PC-3 (cell line): ENCODE measurements at regions not wholly inside any gene's neighbourhood (a gene's known extent, or its start where the extent isn't known, plus 50 kb on each side); places are given as distances from the start of the nearest gene placed in this dataset.

Experiments
- ATAC-seq: fragments of 200-7000 bp; cut with Tn5 transposase; 2 replicates; pipeline ENCODE4 v1.9.1; 2020; ENCODE audit warnings: mild to moderate bottlenecking, moderate library complexity
- BruUV-seq: library from RNA; stranded (reverse); fragments of 400-500 nt; replicated peaks from 2 replicates; lab custom pipeline; 2021; lab: Mats Ljungman, UMichigan
- CTCF ChIA-PET: fragments of 300-600 bp; sonication (Branson Sonifier 250); formaldehyde crosslinking; loops from one replicate; lab custom pipeline; 2022; ENCODE audit warnings: antibody characterized with exemption; lab: Charles Lee
- POLR2A ChIA-PET: fragments of 300-600 bp; sonication (Branson Sonifier 250); formaldehyde crosslinking; loops from one replicate; lab custom pipeline; 2022; ENCODE audit warnings: antibody characterized with exemption; ENCODE audit not compliant: unreplicated experiment; lab: Charles Lee
- DNase-seq: peaks from one replicate; pipeline ENCODE4 v3.0.0-alpha.2; 2015
- H2AFZ ChIP-seq: fragments of 300-600 bp; sonication (generic); 2 replicates; pipeline ENCODE4 v1.6.0; 2016; ENCODE audit warnings: antibody characterized with exemption, low read length
- H3F3A ChIP-seq: fragments of 300-600 bp; sonication (generic); one replicate; pipeline ENCODE4 v1.6.0; 2017; ENCODE audit warnings: antibody characterized with exemption, low read length, control low read depth, mild to moderate bottlenecking; ENCODE audit not compliant: unreplicated experiment
- H3K27ac ChIP-seq: fragments of 300-600 bp; sonication (generic); 2 replicates; pipeline ENCODE4 v1.5.1; 2016; ENCODE audit warnings: mild to moderate bottlenecking, low read length
- H3K27me3 ChIP-seq: fragments of 300-600 bp; sonication (generic); 2 replicates; pipeline ENCODE4 v1.6.1; 2016; ENCODE audit warnings: low read length, mixed read lengths
- H3K36me3 ChIP-seq: fragments of 300-600 bp; sonication (generic); 2 replicates; pipeline ENCODE4 v1.6.1; 2016; ENCODE audit warnings: low read depth, mixed run types, low read length, mixed read lengths
- H3K4me1 ChIP-seq: fragments of 300-600 bp; sonication (generic); 2 replicates; pipeline ENCODE4 v1.5.1; 2016; ENCODE audit warnings: low read length; ENCODE audit not compliant: insufficient read depth
- H3K4me2 ChIP-seq: fragments of 300-600 bp; sonication (generic); 2 replicates; pipeline ENCODE4 v1.6.0; 2016; ENCODE audit warnings: low read length
- H3K4me3 ChIP-seq: fragments of 300-600 bp; sonication (generic); 2 replicates; pipeline ENCODE4 v1.5.1; 2016; ENCODE audit warnings: mild to moderate bottlenecking, low read length, mixed read lengths
- H3K79me2 ChIP-seq: fragments of 300-600 bp; sonication (generic); 2 replicates; pipeline ENCODE4 v1.6.1; 2017; ENCODE audit warnings: low read length, mixed read lengths
- H3K9ac ChIP-seq: fragments of 300-600 bp; sonication (generic); 2 replicates; pipeline ENCODE4 v1.6.0; 2016; ENCODE audit warnings: mild to moderate bottlenecking, low read length
- H3K9me2 ChIP-seq: fragments of 300-600 bp; sonication (generic); replicated peaks from 2 replicates; pipeline ENCODE4 v1.6.1; 2016; ENCODE audit warnings: mixed run types, low read length, mixed read lengths
- H3K9me3 ChIP-seq: fragments of 300-600 bp; sonication (generic); 2 replicates; pipeline ENCODE4 v1.6.1; 2016; ENCODE audit warnings: low read length, mixed read lengths
- H4K20me1 ChIP-seq: fragments of 300-600 bp; sonication (generic); 2 replicates; pipeline ENCODE4 v1.6.1; 2016; ENCODE audit warnings: low read length, mixed read lengths
- CTCF ChIP-seq: fragments of 300-600 bp; sonication (generic); conservative IDR thresholded peaks from 2 replicates; pipeline ENCODE4 v1.5.1; 2017; ENCODE audit warnings: antibody characterized with exemption, low read depth, mild to moderate bottlenecking, low read length
- EZH2 ChIP-seq: fragments of 300-600 bp; sonication (generic); IDR thresholded peaks from one replicate; pipeline ENCODE4 v1.6.1; 2017; ENCODE audit warnings: antibody characterized with exemption, mild to moderate bottlenecking, low read length; ENCODE audit not compliant: unreplicated experiment
- EZH2phosphoT487 ChIP-seq: fragments of 300-600 bp; sonication (generic); IDR thresholded peaks from 2 replicates; pipeline ENCODE4 v1.6.1; 2018; ENCODE audit warnings: mild to moderate bottlenecking, antibody characterized with exemption, low read length, borderline replicate concordance
- intact Hi-C: fragments of 100-400 bp; cut with micrococcal nuclease; formaldehyde crosslinking; loops from 2 replicates; pipeline ENCODE4 v1.9.0; 2023

GRCh38 chrX:121579016-121579760 is 531.8 kb downstream of the GLUD2 start:
- no TSS peak for BruUV-seq
- ATAC-seq (peak; percentile 40; the same call in 1 of the 2 replicates), DNase-seq (peak; percentile 57)
- Histone ChIP-seq H3K9me2 (no peaks in the 10 kb centered on the region), H3K4me1 (no peaks in the 10 kb centered on the region), H3K4me3 (no peak overlapping the region), H2AFZ (no peak overlapping the region), H3K4me2 (no peak overlapping the region), H3K9ac (no peak overlapping the region), H4K20me1 (no peaks in the 10 kb centered on the region), H3K27me3 (no peaks in the 10 kb centered on the region), H3K27ac (no peak overlapping the region), H3F3A (no peaks in the 10 kb centered on the region), H3K79me2 (no peaks in the 10 kb centered on the region), H3K9me3 (no peaks in the 10 kb centered on the region), H3K36me3 (no peaks in the 10 kb centered on the region)
- intact Hi-C loops: loop anchor here (2.0 to 5.0 kb wide), 3 partner anchors 257 to 788 kb away; no protein-coding TSS in a partner anchor
- ChIA-PET POLR2A (no interaction called here), CTCF (no interaction called here)
- peak; percentile 71 for TF ChIP-seq CTCF
- TF ChIP-seq EZH2phosphoT487: no peak
- TF ChIP-seq EZH2: no peak

- no peaks in the 10 kb centered on the region for H3K9me2 ChIP-seq
- no TSS peak for BruUV-seq
- H3F3A ChIP-seq: no peaks in the 10 kb centered on the region
- H3K4me2 ChIP-seq: no peak overlapping the region
- H3K9ac ChIP-seq: no peak overlapping the region
- DNase-seq: no peak
- no peak overlapping the region for H3K4me3 ChIP-seq
- no peaks in the 10 kb centered on the region for H4K20me1 ChIP-seq
- no peaks in the 10 kb centered on the region for H3K79me2 ChIP-seq
- no peaks in the 10 kb centered on the region for H3K36me3 ChIP-seq
- ChIA-PET CTCF (no interaction called here), POLR2A (no interaction called here)
- H2AFZ ChIP-seq: no peak overlapping the region
- TF ChIP-seq EZH2 (no peak), EZH2phosphoT487 (no peak), CTCF (0 out of 2 replicates have a peak, but pooled peaks have one; percentile 11)
- intact Hi-C loops: no loop called here
- ATAC-seq: no peak
- H3K27me3 ChIP-seq: no peaks in the 10 kb centered on the region
- H3K9me3 ChIP-seq: no peaks in the 10 kb centered on the region
- H3K27ac ChIP-seq: no peak overlapping the region
- H3K4me1 ChIP-seq: no peaks in the 10 kb centered on the region
Observed at GRCh38 chrX:121581885-121582284, 534.5 kb downstream of the GLUD2 start.

- no peak for DNase-seq
- no peak overlapping the region for H3K9ac ChIP-seq
- POLR2A ChIA-PET: no interaction called here
- no peaks in the 10 kb centered on the region for H3K9me3 ChIP-seq
- H3K4me1 ChIP-seq: no peaks in the 10 kb centered on the region
- CTCF ChIA-PET: no interaction called here
- H3F3A ChIP-seq: no peaks in the 10 kb centered on the region
- no peak overlapping the region for H3K27ac ChIP-seq
- intact Hi-C loops: no loop called here
- ATAC-seq: no peak
- H3K4me2 ChIP-seq: no peak overlapping the region
- no peaks in the 10 kb centered on the region for H3K79me2 ChIP-seq
- H4K20me1 ChIP-seq: no peaks in the 10 kb centered on the region
- no peaks in the 10 kb centered on the region for H3K27me3 ChIP-seq
- H3K4me3 ChIP-seq: no peak overlapping the region
- H2AFZ ChIP-seq: no peak overlapping the region
- BruUV-seq: no TSS peak
- no peaks in the 10 kb centered on the region for H3K9me2 ChIP-seq
- TF ChIP-seq EZH2phosphoT487 (no peak), CTCF (no peak), EZH2 (no peak)
- H3K36me3 ChIP-seq: no peaks in the 10 kb centered on the region
Observed at GRCh38 chrX:121585626-121586025, 538.2 kb downstream of the GLUD2 start.
